SK-N-MC (cell line): ENCODE measurements at regions not wholly inside any gene's neighbourhood (a gene's known extent, or its start where the extent isn't known, plus 50 kb on each side); places are given as distances from the start of the nearest gene placed in this dataset.

Experiments used
- EZH2 ChIP-seq: fragments of 200-600 bp; sonication (generic); IDR thresholded peaks from one replicate; pipeline ENCODE4 v1.6.1; 2017; ENCODE audit warnings: antibody characterized with exemption
- POLR2AphosphoS5 ChIP-seq: IDR thresholded peaks from 2 replicates; pipeline ENCODE4 v1.6.1; 2012; ENCODE audit warnings: mild to moderate bottlenecking, low read depth, low read length, borderline replicate concordance

DNA sequence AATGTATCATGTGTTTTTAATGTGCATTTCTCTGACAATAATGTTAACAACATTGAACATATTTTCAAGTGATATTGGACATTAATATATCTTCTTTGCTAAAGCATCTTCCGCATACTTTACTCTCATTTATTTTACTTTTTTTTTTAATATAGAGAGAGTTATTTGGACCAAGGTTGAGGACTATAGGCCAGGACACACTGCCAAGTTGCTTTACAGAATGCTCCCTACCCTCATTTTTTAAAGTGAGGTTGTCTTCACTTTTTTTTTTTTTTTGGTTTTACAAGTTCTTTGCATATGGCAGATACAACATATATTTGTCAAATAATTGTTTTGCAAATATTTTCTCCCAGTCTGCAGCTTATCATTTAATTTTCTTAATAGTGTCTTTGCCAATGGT lies 201.8 kb downstream of the OSR1 start:
- TF ChIP-seq POLR2AphosphoS5: no peak
- TF ChIP-seq EZH2: no peak
